Left forelimb (tissue), 1 donor: ENCODE measurements at regions not wholly inside any gene's neighbourhood (a gene's known extent, or its start where the extent isn't known, plus 50 kb on each side); places are given as distances from the start of the nearest gene placed in this dataset.

ENCODE experiments used
- DNase-seq: peaks from one replicate; pipeline ENCODE4 v3.0.0-alpha.2; 2018; ENCODE audit warnings: low spot score

GRCh38 chr2:100660851-100661584 is 98.2 kb downstream of the PDCL3 start:
- DNase-seq, result no peak

- DNase-seq, result no peak
Observed at GRCh38 chr2:100662866-100663265, 100.1 kb downstream of the PDCL3 start.

DNA sequence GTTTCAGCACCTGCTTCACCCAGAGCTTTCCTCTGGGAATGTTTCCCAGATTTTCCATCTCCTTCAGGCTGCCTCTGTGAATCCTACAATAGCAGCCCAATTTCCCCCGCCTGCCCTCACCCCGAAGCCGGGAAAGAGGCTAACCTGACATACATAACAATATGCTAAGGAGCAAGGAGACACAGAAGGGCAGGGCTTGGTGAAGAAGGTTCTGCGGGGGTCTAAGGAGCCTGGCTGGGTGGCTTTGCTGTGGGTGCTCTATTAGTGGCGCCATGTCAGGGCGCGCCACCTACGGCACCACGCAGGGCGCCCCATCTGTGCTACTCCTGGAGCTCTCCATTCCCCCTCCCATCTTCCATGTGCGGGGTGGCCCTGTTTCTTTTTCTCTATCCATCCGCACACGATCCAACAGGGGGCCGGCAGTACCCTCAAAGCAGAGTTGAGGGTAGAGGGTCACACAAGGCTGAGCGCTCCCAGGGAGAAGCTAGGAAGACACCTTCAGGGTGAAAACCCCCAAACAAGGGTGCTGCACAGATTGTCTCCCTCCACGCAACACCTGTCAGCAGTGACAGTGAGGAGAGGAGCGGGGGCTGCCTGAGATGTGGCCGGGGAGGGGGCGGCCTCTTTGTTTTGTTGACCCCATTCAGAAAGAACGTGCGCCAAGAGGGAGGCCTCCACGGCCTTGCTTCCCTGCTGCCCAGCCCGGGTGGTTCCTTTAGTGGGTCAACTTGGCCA is 101.4 kb downstream of the PDCL3 start:
- no peak for DNase-seq

GRCh38 chr2:100664756-100665101 is 101.9 kb downstream of the PDCL3 start:
- no peak for DNase-seq

GRCh38 chr2:100666996-100667395 is 104.2 kb downstream of the PDCL3 start:
- DNase-seq, result no peak

DNA sequence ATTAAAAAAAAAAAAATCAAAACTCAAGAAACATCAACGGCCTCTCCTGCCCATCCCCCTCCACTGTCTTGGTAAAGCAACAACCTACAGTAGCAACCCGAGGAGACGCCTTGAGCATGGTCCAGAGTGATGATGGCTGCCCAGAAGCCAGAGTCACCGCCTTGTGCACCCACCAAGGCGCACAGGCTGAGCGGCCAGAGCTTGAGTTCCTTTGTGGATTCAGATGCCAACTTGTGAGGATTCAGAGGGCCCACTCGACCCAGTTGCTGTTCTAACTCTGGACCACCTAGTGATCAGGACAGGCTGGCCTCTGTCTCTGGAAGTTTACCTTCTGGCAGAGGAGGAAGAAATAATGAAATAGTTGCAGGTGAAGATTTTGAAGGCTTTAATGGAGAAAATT is 105.0 kb downstream of the PDCL3 start:
- no peak for DNase-seq

DNA sequence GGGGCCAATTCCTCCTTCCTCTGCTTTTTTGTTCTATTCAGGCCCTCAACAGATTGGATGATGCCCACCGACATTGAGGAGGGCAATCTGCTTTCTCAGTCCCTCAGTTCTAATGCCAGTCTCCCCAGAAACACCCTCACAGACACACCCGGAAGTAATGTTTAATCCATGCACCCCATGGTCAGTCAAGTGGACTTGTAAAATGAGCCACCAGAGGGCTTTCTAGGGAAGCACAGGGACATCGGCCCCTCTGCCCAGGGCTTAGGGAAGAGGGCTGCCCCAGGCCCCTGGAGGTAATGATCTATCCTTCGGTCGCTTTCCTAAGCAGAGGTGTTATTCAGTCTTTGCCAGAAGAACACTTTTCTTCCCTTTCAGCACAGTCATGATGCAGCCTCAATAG is 107.4 kb downstream of the PDCL3 start:
- no peak for DNase-seq

- no peak for DNase-seq
Observed at GRCh38 chr2:100673115-100673514, 110.3 kb downstream of the PDCL3 start.

DNA sequence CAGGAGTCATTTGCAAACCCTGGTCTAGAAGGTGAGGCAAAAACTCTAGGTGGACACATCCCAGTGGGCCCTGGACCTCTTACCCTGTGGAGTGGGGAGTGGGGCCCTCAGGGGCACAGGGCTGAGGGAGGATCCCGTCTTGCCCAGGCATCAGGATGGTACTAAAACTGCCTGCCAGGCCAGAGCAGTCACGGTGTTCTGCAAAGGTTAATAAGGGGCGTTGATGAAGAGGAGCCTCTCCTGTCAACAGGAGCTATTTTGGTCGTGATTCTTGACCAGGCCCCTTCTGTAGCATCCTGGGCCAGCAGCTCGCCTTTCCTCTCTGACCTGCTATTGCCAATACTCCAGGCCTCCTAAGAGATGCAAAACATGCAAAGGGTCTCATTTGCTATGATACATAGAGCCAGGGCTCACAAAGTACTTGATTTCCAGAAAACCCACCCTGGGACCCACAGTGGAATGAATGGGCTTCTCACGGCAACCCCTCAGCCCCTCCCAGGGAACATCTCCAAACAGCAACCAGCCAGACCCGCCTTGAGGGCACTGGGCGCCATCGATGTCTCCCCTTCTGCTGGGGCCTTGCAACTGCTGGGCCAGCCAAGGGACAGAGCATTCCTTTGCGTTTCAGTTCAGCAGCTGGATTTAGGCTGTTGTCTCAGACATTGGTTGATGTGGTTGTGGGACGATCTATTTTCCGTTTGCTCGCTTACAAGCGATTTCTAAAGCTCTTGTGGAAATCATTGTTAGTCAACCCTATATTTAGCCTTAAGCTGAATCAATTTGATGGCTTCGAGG is 111.1 kb downstream of the PDCL3 start:
- DNase-seq, result no peak

DNA sequence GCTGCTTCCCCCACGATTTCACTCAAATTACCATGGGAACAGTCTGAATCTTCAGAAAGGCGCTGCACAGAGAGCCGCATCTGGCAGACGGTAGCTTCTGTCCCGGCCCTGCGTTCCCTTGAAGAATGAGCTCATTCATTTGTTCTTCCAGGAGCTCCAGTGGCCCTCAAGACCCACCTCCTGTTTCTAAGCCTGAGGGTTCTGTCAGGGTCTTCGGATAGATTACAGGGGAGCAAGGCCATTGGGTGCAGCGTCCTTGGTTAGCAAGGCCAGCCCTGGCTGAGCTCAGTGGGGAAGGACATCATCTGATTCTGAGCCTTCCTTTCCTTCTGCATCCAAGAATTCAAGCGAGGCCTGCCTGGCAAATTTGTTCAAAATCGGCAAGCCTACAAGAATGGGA is 111.9 kb downstream of the PDCL3 start:
- no peak for DNase-seq

DNA sequence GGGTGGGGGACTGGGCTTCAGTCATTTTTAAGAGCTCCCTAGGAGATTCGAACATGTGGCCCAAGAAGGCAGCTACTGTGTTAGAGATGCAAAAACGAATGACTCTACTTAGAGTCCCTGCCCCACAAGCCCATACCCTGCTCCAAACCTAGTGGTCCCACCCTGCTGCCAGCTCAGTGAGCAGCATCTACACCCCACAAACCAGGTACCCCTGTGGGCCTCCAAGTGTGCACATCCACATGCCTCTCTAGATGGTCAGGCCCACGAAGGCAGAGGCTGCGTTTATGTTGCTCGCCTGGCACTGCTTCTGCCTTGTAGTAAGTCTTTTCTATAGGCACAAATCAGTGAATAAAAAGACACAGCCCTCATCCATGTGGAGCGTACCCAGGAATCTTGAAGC is 112.6 kb downstream of the PDCL3 start:
- no peak for DNase-seq

GRCh38 chr2:100675855-100676254 is 113.1 kb downstream of the PDCL3 start:
- no peak for DNase-seq

GRCh38 chr2:100676346-100676745 is 113.6 kb downstream of the PDCL3 start:
- DNase-seq, result no peak

- DNase-seq, result no peak
Observed at GRCh38 chr2:100677611-100678185, 114.9 kb downstream of the PDCL3 start.

GRCh38 chr2:100679211-100679610 is 116.4 kb downstream of the PDCL3 start:
- no peak for DNase-seq

GRCh38 chr2:100682536-100682935 is 119.7 kb downstream of the PDCL3 start:
- DNase-seq, result no peak

DNA sequence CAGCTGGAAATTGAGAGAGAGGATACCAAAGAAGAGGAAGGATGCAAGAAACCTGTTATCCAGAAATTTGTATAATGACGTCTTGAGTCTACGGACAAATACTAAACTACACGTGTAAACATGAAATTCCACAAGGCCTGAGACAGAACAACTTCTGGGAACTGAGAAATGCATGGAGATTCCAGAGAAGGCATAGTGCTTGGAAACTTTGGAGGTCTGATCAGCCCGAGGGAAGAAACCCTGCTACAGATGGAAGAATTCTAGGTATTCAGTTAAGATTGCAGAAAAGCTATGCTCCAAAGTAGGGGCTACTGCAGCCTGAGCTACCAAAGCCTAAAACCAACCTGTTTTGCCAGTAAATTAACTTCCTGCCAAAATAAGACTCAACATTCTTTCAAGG is 120.4 kb downstream of the PDCL3 start:
- DNase-seq, result no peak

- DNase-seq, result no peak
Observed at GRCh38 chr2:100691846-100692245, 128.1 kb upstream of the NPAS2 start.

DNA sequence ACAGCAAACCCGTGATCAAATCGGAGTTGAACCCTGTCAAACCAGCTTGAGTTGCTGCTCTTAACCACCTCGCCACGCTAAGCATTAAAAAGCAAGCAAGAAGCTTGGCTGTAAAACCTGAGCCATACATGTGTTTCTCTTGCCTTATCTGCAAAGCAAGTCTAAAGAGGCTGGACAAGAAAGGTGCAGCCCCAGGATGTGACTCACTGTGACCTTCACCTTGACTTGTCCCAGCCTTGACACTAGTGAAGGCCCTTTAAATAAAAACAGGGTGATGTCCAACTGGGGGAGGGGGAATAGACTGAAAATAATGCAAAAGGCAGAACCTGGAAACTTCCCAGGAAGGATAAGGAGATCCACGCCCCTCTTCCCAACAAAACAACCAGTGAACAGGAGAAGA is 127.6 kb upstream of the NPAS2 start:
- DNase-seq, result no peak

- DNase-seq, result no peak
Observed at GRCh38 chr2:100692906-100693305, 127.0 kb upstream of the NPAS2 start.

DNA sequence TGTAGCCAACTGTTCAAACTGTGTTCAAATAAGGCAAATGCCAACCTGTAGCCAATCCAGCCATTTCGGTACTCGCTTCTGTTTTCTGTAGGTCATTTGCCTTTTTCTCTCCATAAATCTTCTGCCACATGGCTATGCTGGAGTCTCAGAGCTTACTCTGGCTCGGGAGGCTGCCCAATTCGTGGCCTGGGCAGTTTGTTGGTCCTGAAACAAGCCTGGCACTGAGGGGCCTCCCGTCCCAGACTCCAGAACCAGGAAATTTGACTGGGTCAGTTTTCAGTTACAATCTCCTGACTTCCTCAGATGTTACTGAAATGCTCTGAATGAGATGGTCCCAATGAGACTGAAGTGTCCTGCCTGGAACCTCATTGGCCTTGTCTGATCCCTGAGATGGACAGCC is 120.8 kb upstream of the NPAS2 start:
- no peak for DNase-seq

DNA sequence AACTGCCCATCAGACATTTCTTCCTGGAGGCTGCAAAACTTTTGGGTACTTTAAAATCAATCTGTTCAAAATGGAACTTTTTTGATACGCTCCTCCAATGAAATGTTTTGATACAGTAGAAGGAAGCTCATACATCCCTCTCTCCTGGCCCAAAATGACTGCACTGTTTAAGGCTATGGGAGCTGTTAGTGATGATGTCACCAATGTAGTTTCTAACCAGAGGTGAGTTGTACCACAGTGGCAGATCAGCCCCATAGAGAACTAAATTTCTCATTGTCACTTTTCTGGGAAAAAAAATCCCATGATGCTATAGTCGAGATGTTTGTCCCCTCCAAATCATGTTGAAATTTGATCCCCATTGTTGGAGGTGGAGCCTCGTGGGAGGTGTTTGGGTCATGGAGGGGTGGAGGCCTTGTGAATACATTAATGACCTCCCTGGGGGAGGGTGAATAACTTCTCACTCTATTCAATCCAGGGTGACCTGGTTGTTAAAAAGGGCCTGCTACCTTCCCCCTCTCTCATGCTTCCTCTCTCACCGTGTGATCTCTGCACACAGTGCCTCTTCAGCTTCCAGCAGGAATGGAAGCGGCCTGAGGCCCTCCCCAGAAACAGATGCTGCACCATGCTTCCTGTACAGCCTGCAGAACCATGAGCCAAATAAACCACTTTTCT is 117.4 kb upstream of the NPAS2 start:
- no peak for DNase-seq
